ENCODE measurements at regions not wholly inside any gene's neighbourhood (a gene's known extent, or its start where the extent isn't known, plus 50 kb on each side); places are given as distances from the start of the nearest gene placed in this dataset.

GRCh38 chr6:23952245-23952644, 173.8 kb upstream of the NRSN1 start:
- Histone ChIP-seq H3K4me3 (ENCODE audit: low read depth, low read length) (no peak overlapping the region), H3K27me3 (replicated peaks) (no peaks in the 10 kb centered on the region), H3K27ac (no peak overlapping the region), H3K36me3 (replicated peaks) (no peaks in the 10 kb centered on the region)
- no peak for DNase-seq
- TF ChIP-seq CTCF (IDR thresholded peaks at IDR 0.05; ENCODE audit: low read depth, low read length, missing control alignments) = no peak
- in situ Hi-C loops (cut with HindIII; ENCODE audit: low pct_ligation_motif_present, low sequenced_read_pairs) = no loop called here

GRCh38 chr6:23953976-23954375, 172.0 kb upstream of the NRSN1 start:
- Histone ChIP-seq H3K27ac (no peak overlapping the region), H3K36me3 (replicated peaks) (no peaks in the 10 kb centered on the region), H3K27me3 (replicated peaks) (no peaks in the 10 kb centered on the region), H3K4me3 (ENCODE audit: low read depth, low read length) (no peak overlapping the region)
- in situ Hi-C loops (cut with HindIII; ENCODE audit: low pct_ligation_motif_present, low sequenced_read_pairs) = no loop called here
- TF ChIP-seq CTCF (IDR thresholded peaks at IDR 0.05; ENCODE audit: low read depth, low read length, missing control alignments) = no peak
- DNase-seq = no peak

GRCh38 chr6:23957017-23957416, 169.0 kb upstream of the NRSN1 start:
- no peak for TF ChIP-seq CTCF (IDR thresholded peaks at IDR 0.05; ENCODE audit: low read depth, low read length, missing control alignments)
- in situ Hi-C loops (cut with HindIII; ENCODE audit: low pct_ligation_motif_present, low sequenced_read_pairs) = no loop called here
- Histone ChIP-seq H3K36me3 (replicated peaks) (no peaks in the 10 kb centered on the region), H3K4me3 (ENCODE audit: low read depth, low read length) (no peak overlapping the region), H3K27me3 (replicated peaks) (no peaks in the 10 kb centered on the region), H3K27ac (no peak overlapping the region)
- no peak for DNase-seq

GRCh38 chr6:23964865-23965264, 161.2 kb upstream of the NRSN1 start:
- H3K4me3 ChIP-seq (ENCODE audit: low read depth, low read length) = no peak overlapping the region
- in situ Hi-C loops (cut with HindIII; ENCODE audit: low pct_ligation_motif_present, low sequenced_read_pairs) = no loop called here
- H3K27ac ChIP-seq = no peak overlapping the region
- no peaks in the 10 kb centered on the region for H3K27me3 ChIP-seq (replicated peaks)
- no peak for DNase-seq
- no peak for TF ChIP-seq CTCF (IDR thresholded peaks at IDR 0.05; ENCODE audit: low read depth, low read length, missing control alignments)
- no peaks in the 10 kb centered on the region for H3K36me3 ChIP-seq (replicated peaks)

GRCh38 chr6:23969344-23969743, 156.7 kb upstream of the NRSN1 start:
- no peak overlapping the region for H3K4me3 ChIP-seq (ENCODE audit: low read depth, low read length)
- H3K27ac ChIP-seq = no peak overlapping the region
- no peaks in the 10 kb centered on the region for H3K36me3 ChIP-seq (replicated peaks)
- in situ Hi-C loops (cut with HindIII; ENCODE audit: low pct_ligation_motif_present, low sequenced_read_pairs) = no loop called here
- no peak for TF ChIP-seq CTCF (IDR thresholded peaks at IDR 0.05; ENCODE audit: low read depth, low read length, missing control alignments)
- H3K27me3 ChIP-seq (replicated peaks) = no peaks in the 10 kb centered on the region
- DNase-seq = no peak

- TF ChIP-seq CTCF (IDR thresholded peaks at IDR 0.05; ENCODE audit: low read depth, low read length, missing control alignments) = no peak
Measured at GRCh38 chr6:23977706-23978105, 148.3 kb upstream of the NRSN1 start.

More at GRCh38 chr6:23977706-23978105, 148.3 kb upstream of the NRSN1 start:
- in situ Hi-C loops (cut with HindIII; ENCODE audit: low pct_ligation_motif_present, low sequenced_read_pairs) = no loop called here
- no peak overlapping the region for H3K4me3 ChIP-seq (ENCODE audit: low read depth, low read length)
- no peaks in the 10 kb centered on the region for H3K36me3 ChIP-seq (replicated peaks)
- H3K27ac ChIP-seq = no peak overlapping the region
- no peak for DNase-seq
- H3K27me3 ChIP-seq (replicated peaks) = no peaks in the 10 kb centered on the region
